KMS-11 (cell line): ENCODE measurements at regions not wholly inside any gene's neighbourhood (a gene's known extent, or its start where the extent isn't known, plus 50 kb on each side); places are given as distances from the start of the nearest gene placed in this dataset.

Experiments
- H2AFZ ChIP-seq: fragments of 200-600 bp; sonication (generic); 2 replicates; pipeline ENCODE4 v1.6.1; 2016; ENCODE audit warnings: antibody characterized with exemption, mixed run types, low read depth
- H3K27ac ChIP-seq: fragments of 200-600 bp; sonication (generic); 2 replicates; pipeline ENCODE4 v1.6.1; 2016; ENCODE audit warnings: mild to moderate bottlenecking, mixed run types
- H3K27me3 ChIP-seq: fragments of 200-600 bp; sonication (generic); 2 replicates; pipeline ENCODE4 v1.6.1; 2017; ENCODE audit warnings: mild to moderate bottlenecking, low read depth, mixed run types, moderate library complexity; ENCODE audit not compliant: insufficient read depth
- H3K36me3 ChIP-seq: fragments of 200-600 bp; sonication (generic); 2 replicates; pipeline ENCODE4 v1.6.1; 2017; ENCODE audit warnings: mild to moderate bottlenecking, mixed run types; ENCODE audit not compliant: insufficient read depth
- H3K4me1 ChIP-seq: fragments of 200-600 bp; sonication (generic); 2 replicates; pipeline ENCODE4 v1.6.1; 2016; ENCODE audit warnings: mild to moderate bottlenecking, low read depth, mixed run types; ENCODE audit not compliant: poor library complexity, severe bottlenecking
- H3K4me2 ChIP-seq: fragments of 200-600 bp; sonication (generic); 2 replicates; pipeline ENCODE4 v1.7.0; 2016; ENCODE audit warnings: mild to moderate bottlenecking, mixed run types
- H3K4me3 ChIP-seq: fragments of 200-600 bp; sonication (generic); IDR thresholded peaks from 2 replicates; pipeline ENCODE4 v1.6.1; 2017; ENCODE audit warnings: low read depth, low read length, mixed read lengths; ENCODE audit not compliant: insufficient read depth
- H3K79me2 ChIP-seq: fragments of 200-600 bp; sonication (generic); 2 replicates; pipeline ENCODE4 v1.6.1; 2016; ENCODE audit warnings: low read depth, mixed run types; ENCODE audit not compliant: insufficient read depth
- H3K9ac ChIP-seq: fragments of 200-600 bp; sonication (generic); 2 replicates; pipeline ENCODE4 v1.6.1; 2016; ENCODE audit warnings: mild to moderate bottlenecking, mixed run types
- H4K20me1 ChIP-seq: fragments of 200-600 bp; sonication (generic); 2 replicates; pipeline ENCODE4 v1.6.1; 2016; ENCODE audit warnings: mild to moderate bottlenecking, mixed run types; ENCODE audit not compliant: insufficient read depth
- CTCF ChIP-seq: fragments of 200-600 bp; sonication (generic); conservative IDR thresholded peaks from 2 replicates; pipeline ENCODE4 v1.6.1; 2017; ENCODE audit warnings: low read depth, mild to moderate bottlenecking, antibody characterized with exemption, low read length, moderate library complexity, mixed read lengths

- no peaks in the 10 kb centered on the region for H4K20me1 ChIP-seq
- no peak overlapping the region for H2AFZ ChIP-seq
- no peak overlapping the region for H3K9ac ChIP-seq
- H3K4me2 ChIP-seq: no peak overlapping the region
- no peaks in the 10 kb centered on the region for H3K4me1 ChIP-seq
- no peaks in the 10 kb centered on the region for H3K79me2 ChIP-seq
- no peak overlapping the region for H3K4me3 ChIP-seq
- no peak overlapping the region for H3K27ac ChIP-seq
- no peak for TF ChIP-seq CTCF
- H3K36me3 ChIP-seq: no peaks in the 10 kb centered on the region
- H3K27me3 ChIP-seq: no peaks in the 10 kb centered on the region
Observed at GRCh38 chr1:164922585-164922984, 363.6 kb downstream of the PBX1 start.

GRCh38 chr1:164921493-164921892 is 362.5 kb downstream of the PBX1 start:
- no peaks in the 10 kb centered on the region for H4K20me1 ChIP-seq
- H3K4me1 ChIP-seq: no peaks in the 10 kb centered on the region
- H3K4me2 ChIP-seq: no peak overlapping the region
- no peaks in the 10 kb centered on the region for H3K27me3 ChIP-seq
- no peak overlapping the region for H2AFZ ChIP-seq
- no peak for TF ChIP-seq CTCF
- H3K9ac ChIP-seq: no peak overlapping the region
- H3K4me3 ChIP-seq: no peak overlapping the region
- no peaks in the 10 kb centered on the region for H3K36me3 ChIP-seq
- H3K27ac ChIP-seq: no peak overlapping the region
- no peaks in the 10 kb centered on the region for H3K79me2 ChIP-seq

GRCh38 chr1:164918140-164918539 is 359.2 kb downstream of the PBX1 start:
- Histone ChIP-seq H4K20me1 (no peaks in the 10 kb centered on the region), H3K27ac (no peak overlapping the region), H3K4me3 (no peak overlapping the region), H3K9ac (no peak overlapping the region), H3K4me2 (no peak overlapping the region), H3K36me3 (no peaks in the 10 kb centered on the region), H3K79me2 (no peaks in the 10 kb centered on the region), H3K4me1 (no peaks in the 10 kb centered on the region), H3K27me3 (no peaks in the 10 kb centered on the region), H2AFZ (no peak overlapping the region)
- TF ChIP-seq CTCF: no peak

- H3K4me3 ChIP-seq: no peak overlapping the region
- no peak overlapping the region for H2AFZ ChIP-seq
- no peak for TF ChIP-seq CTCF
- H3K27me3 ChIP-seq: no peaks in the 10 kb centered on the region
- no peaks in the 10 kb centered on the region for H3K4me1 ChIP-seq
- H3K9ac ChIP-seq: no peak overlapping the region
- no peak overlapping the region for H3K4me2 ChIP-seq
- H3K27ac ChIP-seq: no peak overlapping the region
- no peaks in the 10 kb centered on the region for H4K20me1 ChIP-seq
- H3K79me2 ChIP-seq: no peaks in the 10 kb centered on the region
- no peaks in the 10 kb centered on the region for H3K36me3 ChIP-seq
Observed at GRCh38 chr1:164914208-164914607, 355.2 kb downstream of the PBX1 start.

GRCh38 chr1:164912290-164912689 is 353.3 kb downstream of the PBX1 start:
- H3K9ac ChIP-seq: no peak overlapping the region
- no peaks in the 10 kb centered on the region for H3K79me2 ChIP-seq
- no peaks in the 10 kb centered on the region for H4K20me1 ChIP-seq
- H3K36me3 ChIP-seq: no peaks in the 10 kb centered on the region
- H3K27me3 ChIP-seq: no peaks in the 10 kb centered on the region
- H3K27ac ChIP-seq: no peak overlapping the region
- no peak overlapping the region for H3K4me3 ChIP-seq
- TF ChIP-seq CTCF: no peak
- H2AFZ ChIP-seq: no peak overlapping the region
- H3K4me1 ChIP-seq: no peaks in the 10 kb centered on the region
- H3K4me2 ChIP-seq: no peak overlapping the region
